HCT116 (cell line): ENCODE measurements at regions not wholly inside any gene's neighbourhood (a gene's known extent, or its start where the extent isn't known, plus 50 kb on each side); places are given as distances from the start of the nearest gene placed in this dataset.

Experiments used
- ATAC-seq: fragments of 200-7000 bp; cut with Tn5 transposase; 2 replicates; pipeline ENCODE4 v1.9.1; 2020; ENCODE audit warnings: mild to moderate bottlenecking, moderate library complexity
- BruUV-seq: library from RNA; stranded (reverse); fragments of 400-500 nt; replicated peaks from 2 replicates; lab custom pipeline; 2021; lab: Mats Ljungman, UMichigan
- CTCF ChIA-PET: fragments of 300-600 bp; sonication (Branson Sonifier 250); formaldehyde crosslinking; loops from one replicate; lab custom pipeline; 2021; ENCODE audit warnings: antibody characterized with exemption; lab: Charles Lee
- POLR2A ChIA-PET: fragments of 300-600, 350-600 bp; sonication (Branson Sonifier 250); formaldehyde crosslinking; loops from one replicate; lab custom pipeline; 2021; ENCODE audit warnings: antibody characterized with exemption; lab: Charles Lee
- RAD21 ChIA-PET, 2 experiments: fragments of 300-600 bp; sonication (Branson Sonifier 250); formaldehyde crosslinking; loops; one replicate each; lab custom pipeline; 2023; ENCODE audit warnings: low total read pairs in 2 of 2; ENCODE audit not compliant: uncharacterized antibody in 2 of 2, unreplicated experiment in 2 of 2, low non-redundant PET in 1 of 2; lab: Charles Lee
- DNase-seq: peaks from one replicate; pipeline ENCODE4 v3.0.0-alpha.2; 2010; ENCODE audit warnings: low read depth, low spot score
- H2AFZ ChIP-seq: fragments of 200-600 bp; shearing (Covaris generic), sonication (generic); 2 replicates; pipeline ENCODE4 v1.6.1; 2017; ENCODE audit warnings: low read depth, mixed run types, mixed read lengths, antibody characterized with exemption, low read length; ENCODE audit not compliant: poor library complexity, severe bottlenecking
- H3K27ac ChIP-seq: 2 replicates; pipeline ENCODE4 v1.5.1; 2012; ENCODE audit warnings: low read depth, low read length
- H3K27me3 ChIP-seq: fragments of 200-600 bp; sonication (generic); 2 replicates; pipeline ENCODE4 v1.6.1; 2016; ENCODE audit warnings: mixed run types, low read length, mixed read lengths; ENCODE audit not compliant: insufficient read depth
- H3K36me3 ChIP-seq, 2 experiments: fragments of 200-500 bp in 1 of 2; fragments of 200-600 bp in 1 of 2; sonication (Bioruptor generic) in 1 of 2; sonication (generic) in 1 of 2; 2 replicates each; pipeline versions ENCODE4 v1.5.1 to v1.6.1; 2014 to 2016; ENCODE audit warnings: low read length in 2 of 2, inconsistent platforms in 1 of 2, mixed read lengths in 1 of 2, mixed run types in 1 of 2; ENCODE audit not compliant: insufficient read depth in 2 of 2, control insufficient read depth in 1 of 2
- H3K4me1 ChIP-seq, 2 experiments: fragments of 200-600 bp in 1 of 2; sonication (generic) in 1 of 2; 2 replicates each; pipeline versions ENCODE4 v1.5.1 to v1.6.1; 2012 to 2017; ENCODE audit warnings: low read length in 2 of 2, inconsistent platforms in 1 of 2, mild to moderate bottlenecking in 1 of 2, mixed read lengths in 1 of 2, mixed run types in 1 of 2, moderate library complexity in 1 of 2; ENCODE audit not compliant: insufficient read depth in 2 of 2, control insufficient read depth in 1 of 2
- H3K4me2 ChIP-seq: fragments of 200-600 bp; sonication (generic); 2 replicates; pipeline ENCODE4 v1.6.1; 2017; ENCODE audit warnings: mixed run types, low read length, mixed read lengths
- H3K4me3 ChIP-seq, 2 experiments: fragments of 200-600 bp in 1 of 2; sonication (generic) in 1 of 2; replicated peaks in 1 of 2; 2 replicates each; pipeline ENCODE4 v1.5.1; 2011 to 2016; ENCODE audit warnings: low read length in 2 of 2, control low read depth in 1 of 2, low read depth in 1 of 2, mild to moderate bottlenecking in 1 of 2, mixed read lengths in 1 of 2, mixed run types in 1 of 2
- H3K79me2 ChIP-seq: fragments of 200-600 bp; sonication (generic); 2 replicates; pipeline ENCODE4 v1.6.1; 2017; ENCODE audit warnings: mild to moderate bottlenecking, mixed run types, low read length, moderate library complexity, mixed read lengths; ENCODE audit not compliant: insufficient read depth
- H3K9ac ChIP-seq: fragments of 200-600 bp; sonication (generic); 2 replicates; pipeline ENCODE4 v1.6.1; 2016; ENCODE audit warnings: low read length, mixed read lengths
- H3K9me2 ChIP-seq: fragments of 200-600 bp; sonication (generic), shearing (Covaris generic); 2 replicates; pipeline ENCODE4 v1.6.1; 2017; ENCODE audit warnings: mixed run types, mild to moderate bottlenecking, moderate library complexity; ENCODE audit not compliant: insufficient read depth
- H3K9me3 ChIP-seq, 2 experiments: fragments of 200-500 bp in 1 of 2; fragments of 200-600 bp in 1 of 2; sonication (Bioruptor generic) in 1 of 2; sonication (generic) in 1 of 2; 2 replicates each; pipeline ENCODE4 v1.6.1; 2014 to 2017; ENCODE audit warnings: low read length in 2 of 2, mixed read lengths in 2 of 2, inconsistent platforms in 1 of 2, low read depth in 1 of 2, mild to moderate bottlenecking in 1 of 2, mixed run types in 1 of 2, moderate library complexity in 1 of 2; ENCODE audit not compliant: control insufficient read depth in 1 of 2, insufficient read depth in 1 of 2
- H4K20me1 ChIP-seq: fragments of 200-600 bp; sonication (generic), shearing (Covaris generic); 2 replicates; pipeline ENCODE4 v1.6.1; 2017; ENCODE audit warnings: mixed run types, mild to moderate bottlenecking, moderate library complexity; ENCODE audit not compliant: insufficient read depth
- CBX3 ChIP-seq: IDR thresholded peaks from 2 replicates; pipeline ENCODE4 v1.6.1; 2012; ENCODE audit warnings: low read depth
- CEBPB ChIP-seq: IDR thresholded peaks from 2 replicates; pipeline ENCODE4 v1.6.1; 2012; ENCODE audit warnings: low read depth
- EZH2 ChIP-seq: fragments of 200-600 bp; sonication (generic); IDR thresholded peaks from 2 replicates; pipeline ENCODE4 v1.6.1; 2017; ENCODE audit warnings: antibody characterized with exemption, mixed run types
- MAX ChIP-seq: IDR thresholded peaks from 2 replicates; pipeline ENCODE4 v1.6.1; 2012
- POLR2AphosphoS5 ChIP-seq: IDR thresholded peaks from 2 replicates; pipeline ENCODE4 v1.6.1; 2011; ENCODE audit warnings: mild to moderate bottlenecking, low read depth, low read length, moderate library complexity
- RAD21 ChIP-seq: IDR thresholded peaks from 2 replicates; pipeline ENCODE4 v1.6.1; 2012; ENCODE audit warnings: low read depth, mild to moderate bottlenecking
- SIN3A ChIP-seq: IDR thresholded peaks from 2 replicates; pipeline ENCODE4 v1.6.1; 2012; ENCODE audit warnings: low read depth
- SRF ChIP-seq: IDR thresholded peaks from 2 replicates; pipeline ENCODE4 v1.6.1; 2012; ENCODE audit warnings: low read depth
- TCF7L2 ChIP-seq: IDR thresholded peaks from 2 replicates; pipeline ENCODE4 v1.7.0; 2011; ENCODE audit warnings: borderline replicate concordance, inconsistent platforms; ENCODE audit not compliant: insufficient read depth, insufficient read length; ENCODE audit errors: extremely low read depth
- YY1 ChIP-seq: IDR thresholded peaks from 2 replicates; pipeline ENCODE4 v1.6.1; 2011; ENCODE audit warnings: low read length, low read depth, moderate library complexity, mild to moderate bottlenecking; ENCODE audit not compliant: insufficient replicate concordance; ENCODE audit errors: extremely low read depth
- ZNF274 ChIP-seq: fragments of 200-500 bp; sonication (Bioruptor generic); IDR thresholded peaks from 2 replicates; pipeline ENCODE4 v1.6.1; 2014; ENCODE audit warnings: mild to moderate bottlenecking, low read depth, low read length, inconsistent platforms
- intact Hi-C: fragments of 100-400 bp; cut with micrococcal nuclease; formaldehyde crosslinking; loops from 2 replicates; pipeline ENCODE4 v1.10.0; 2022

- TF ChIP-seq EZH2 (no peak), POLR2AphosphoS5 (no peak)
These were observed 129.8 kb upstream of the HSD17B12 start (continued) for GRCh38 chr11:43550714-43551113.

GRCh38 chr11:43554148-43554473 is 126.4 kb upstream of the HSD17B12 start:
- TF ChIP-seq EZH2 (0 out of 2 replicates have a peak, but pooled peaks have one; percentile 70), YY1 (no peak), ZNF274 (no peak)
- TF ChIP-seq, all 23 proteins: peak for 1
- H3K9ac ChIP-seq, result no peak overlapping the region
- no TSS peak for BruUV-seq
- no peaks in the 10 kb centered on the region for H3K36me3 ChIP-seq
- H3K4me1 ChIP-seq, result no peaks in the 10 kb centered on the region
- no peak overlapping the region for H3K4me2 ChIP-seq
- H3K27me3 ChIP-seq, result peaks cover 52% of the 10 kb centered on the region
- no peak overlapping the region for H3K4me3 ChIP-seq
- RAD21 ChIA-PET, result no interaction called here
- POLR2A ChIA-PET, result no interaction called here
- intact Hi-C loops, result no loop called here
- CTCF ChIA-PET, result no interaction called here
- H3K9me2 ChIP-seq, result no peaks in the 10 kb centered on the region
- H3K27ac ChIP-seq, result no peak overlapping the region
- H2AFZ ChIP-seq, result no peak overlapping the region
- H4K20me1 ChIP-seq, result no peaks in the 10 kb centered on the region
- no peak for ATAC-seq
- H3K9me3 ChIP-seq, result no peaks in the 10 kb centered on the region
- H3K79me2 ChIP-seq, result no peaks in the 10 kb centered on the region
- no peak for DNase-seq

DNA sequence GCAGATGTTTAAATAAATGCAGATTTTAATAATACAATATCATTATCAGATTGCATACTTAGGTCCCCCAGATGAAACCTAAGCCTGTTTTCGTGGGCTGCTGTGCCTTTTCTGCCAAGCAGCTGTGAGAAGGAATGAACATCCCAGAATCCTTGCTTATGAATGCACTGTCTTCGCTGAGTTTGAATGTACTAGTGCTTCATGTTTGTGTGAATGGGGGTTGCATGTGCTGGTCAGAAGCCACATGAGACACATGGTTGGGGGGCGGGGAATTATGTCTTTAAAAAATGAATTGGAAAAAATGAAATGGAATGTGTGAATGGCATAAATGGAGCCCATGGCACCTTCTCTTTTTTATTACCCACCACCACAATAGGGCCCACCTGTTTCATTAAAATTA is 125.4 kb upstream of the HSD17B12 start:
- Histone ChIP-seq H4K20me1 (no peaks in the 10 kb centered on the region), H3K27me3 (peaks cover 63% of the 10 kb centered on the region), H3K27ac (no peak overlapping the region), H3K36me3 (no peaks in the 10 kb centered on the region), H3K9me2 (no peaks in the 10 kb centered on the region), H3K4me2 (no peak overlapping the region), H3K4me1 (no peaks in the 10 kb centered on the region), H2AFZ (no peak overlapping the region), H3K4me3 (no peak overlapping the region), H3K79me2 (no peaks in the 10 kb centered on the region), H3K9ac (no peak overlapping the region), H3K9me3 (no peaks in the 10 kb centered on the region)
- no peak for TF ChIP-seq TCF7L2
- TF ChIP-seq RAD21, result no peak
- TF ChIP-seq SIN3A, result no peak
- no peak for TF ChIP-seq CBX3
- TF ChIP-seq MAX, result no peak
- TF ChIP-seq SRF, result no peak
- no peak for TF ChIP-seq CEBPB
- ChIA-PET POLR2A (no interaction called here), CTCF (no interaction called here), RAD21 (no interaction called here)
- intact Hi-C loops, result no loop called here
- no TSS peak for BruUV-seq
- ATAC-seq (no peak), DNase-seq (no peak)
